ENCODE measurements at regions not wholly inside any gene's neighbourhood (a gene's known extent, or its start where the extent isn't known, plus 50 kb on each side); places are given as distances from the start of the nearest gene placed in this dataset.

DNA sequence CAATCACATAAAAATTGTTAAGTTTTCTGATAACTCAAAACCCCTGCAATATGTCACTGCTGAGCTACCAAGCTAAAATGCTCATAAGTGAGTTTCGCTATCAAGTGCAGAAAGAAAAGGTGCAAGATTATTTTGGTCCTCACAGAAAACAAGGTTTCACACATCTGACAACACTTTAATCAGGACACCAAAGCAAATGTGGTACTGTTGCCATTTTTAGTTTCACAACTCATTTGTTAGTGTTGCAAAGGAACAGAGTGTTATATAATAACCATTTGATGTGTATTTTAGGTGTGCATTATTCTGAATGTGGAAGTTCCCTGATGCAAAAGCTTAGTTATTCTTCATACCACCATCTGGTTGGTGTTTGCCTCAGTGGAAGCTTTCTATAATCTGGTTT lies 956.2 kb downstream of the DSC3 start:
- TF ChIP-seq, protein P1, sequence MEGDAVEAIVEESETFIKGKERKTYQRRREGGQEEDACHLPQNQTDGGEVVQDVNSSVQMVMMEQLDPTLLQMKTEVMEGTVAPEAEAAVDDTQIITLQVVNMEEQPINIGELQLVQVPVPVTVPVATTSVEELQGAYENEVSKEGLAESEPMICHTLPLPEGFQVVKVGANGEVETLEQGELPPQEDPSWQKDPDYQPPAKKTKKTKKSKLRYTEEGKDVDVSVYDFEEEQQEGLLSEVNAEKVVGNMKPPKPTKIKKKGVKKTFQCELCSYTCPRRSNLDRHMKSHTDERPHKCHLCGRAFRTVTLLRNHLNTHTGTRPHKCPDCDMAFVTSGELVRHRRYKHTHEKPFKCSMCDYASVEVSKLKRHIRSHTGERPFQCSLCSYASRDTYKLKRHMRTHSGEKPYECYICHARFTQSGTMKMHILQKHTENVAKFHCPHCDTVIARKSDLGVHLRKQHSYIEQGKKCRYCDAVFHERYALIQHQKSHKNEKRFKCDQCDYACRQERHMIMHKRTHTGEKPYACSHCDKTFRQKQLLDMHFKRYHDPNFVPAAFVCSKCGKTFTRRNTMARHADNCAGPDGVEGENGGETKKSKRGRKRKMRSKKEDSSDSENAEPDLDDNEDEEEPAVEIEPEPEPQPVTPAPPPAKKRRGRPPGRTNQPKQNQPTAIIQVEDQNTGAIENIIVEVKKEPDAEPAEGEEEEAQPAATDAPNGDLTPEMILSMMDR (IDR thresholded peaks at IDR 0.05; ENCODE audit: low read depth, low read length, poor library complexity, severe bottlenecking) = no peak
- no peak for TF ChIP-seq EZH2phosphoT487 (IDR thresholded peaks at IDR 0.05; ENCODE audit: borderline replicate concordance, low read length)

Data from DOHH2 (cell line).